GM12875 (cell line): ENCODE measurements at regions not wholly inside any gene's neighbourhood (a gene's known extent, or its start where the extent isn't known, plus 50 kb on each side); places are given as distances from the start of the nearest gene placed in this dataset.

Source experiments
- H3K4me3 ChIP-seq: one replicate; pipeline ENCODE4 v1.5.1; 2011; ENCODE audit warnings: low read depth, low read length, control low read depth
- TF ChIP-seq, protein P1 (sequence below): IDR thresholded peaks from 2 replicates; pipeline ENCODE4 v1.5.1; 2011; ENCODE audit warnings: low read depth, mild to moderate bottlenecking, control low read depth, inconsistent platforms, low read length, moderate library complexity, borderline replicate concordance; ENCODE audit not compliant: insufficient read depth

DNA sequence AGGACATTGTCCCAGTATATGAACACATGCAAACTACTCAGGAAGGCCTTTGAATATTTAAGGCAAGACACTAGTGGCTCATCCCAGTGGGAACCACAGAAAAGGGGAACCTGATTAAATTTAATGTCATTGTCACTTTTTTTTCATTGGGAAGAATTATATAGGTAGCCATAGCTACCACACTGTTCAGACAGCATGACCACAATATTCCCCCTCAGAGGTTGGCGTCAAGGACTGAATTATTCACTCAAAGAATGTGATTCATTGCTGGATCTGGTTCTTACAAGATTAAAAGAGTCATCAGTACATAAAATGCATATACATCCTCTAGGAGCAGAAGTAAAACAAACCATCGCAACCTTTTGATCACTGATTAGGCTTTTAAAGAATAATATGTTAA, 92.0 kb upstream of the SMARCAD1 start:
- no peak overlapping the region for H3K4me3 ChIP-seq
- TF ChIP-seq, protein P1, sequence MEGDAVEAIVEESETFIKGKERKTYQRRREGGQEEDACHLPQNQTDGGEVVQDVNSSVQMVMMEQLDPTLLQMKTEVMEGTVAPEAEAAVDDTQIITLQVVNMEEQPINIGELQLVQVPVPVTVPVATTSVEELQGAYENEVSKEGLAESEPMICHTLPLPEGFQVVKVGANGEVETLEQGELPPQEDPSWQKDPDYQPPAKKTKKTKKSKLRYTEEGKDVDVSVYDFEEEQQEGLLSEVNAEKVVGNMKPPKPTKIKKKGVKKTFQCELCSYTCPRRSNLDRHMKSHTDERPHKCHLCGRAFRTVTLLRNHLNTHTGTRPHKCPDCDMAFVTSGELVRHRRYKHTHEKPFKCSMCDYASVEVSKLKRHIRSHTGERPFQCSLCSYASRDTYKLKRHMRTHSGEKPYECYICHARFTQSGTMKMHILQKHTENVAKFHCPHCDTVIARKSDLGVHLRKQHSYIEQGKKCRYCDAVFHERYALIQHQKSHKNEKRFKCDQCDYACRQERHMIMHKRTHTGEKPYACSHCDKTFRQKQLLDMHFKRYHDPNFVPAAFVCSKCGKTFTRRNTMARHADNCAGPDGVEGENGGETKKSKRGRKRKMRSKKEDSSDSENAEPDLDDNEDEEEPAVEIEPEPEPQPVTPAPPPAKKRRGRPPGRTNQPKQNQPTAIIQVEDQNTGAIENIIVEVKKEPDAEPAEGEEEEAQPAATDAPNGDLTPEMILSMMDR = no peak

DNA sequence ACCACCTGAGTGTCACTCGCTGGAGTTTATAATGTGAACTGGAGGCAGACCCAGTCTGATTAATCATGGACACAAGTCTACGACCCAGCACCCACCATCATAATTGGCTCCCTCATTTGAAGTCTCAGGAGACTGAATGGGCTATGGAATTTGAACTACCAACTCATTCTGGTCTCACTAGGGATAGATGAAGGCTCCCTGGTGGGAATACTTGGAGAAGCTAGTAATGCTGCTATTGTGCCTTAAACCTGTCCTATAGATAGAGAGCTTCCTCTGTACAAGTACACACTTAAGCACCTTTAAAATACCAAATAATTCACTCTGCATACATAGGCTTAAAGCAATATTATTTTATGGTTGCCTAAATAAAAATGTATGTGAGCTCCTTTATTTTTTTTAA, 90.8 kb upstream of the SMARCAD1 start:
- H3K4me3 ChIP-seq = no peak overlapping the region
- TF ChIP-seq, protein P1 = no peak

DNA sequence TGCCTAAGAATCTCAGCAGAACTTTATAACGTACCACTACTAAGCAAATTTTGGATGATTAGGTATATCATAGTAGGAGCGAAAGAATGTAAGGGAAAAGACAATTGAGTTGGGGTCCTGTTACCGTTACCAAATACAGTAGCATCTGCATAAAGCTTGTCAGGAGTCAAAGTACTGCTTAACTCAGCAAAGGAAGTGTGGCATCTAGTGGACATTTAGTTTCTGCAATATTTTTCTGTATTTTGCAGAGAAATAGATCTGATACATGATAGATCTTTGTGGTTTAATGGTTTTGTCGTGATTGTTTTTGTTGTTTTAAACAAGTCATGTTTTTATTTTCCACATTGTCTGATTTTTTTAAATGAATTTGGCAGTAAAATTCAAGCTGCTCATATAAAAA, 81.0 kb upstream of the SMARCAD1 start:
- TF ChIP-seq, protein P1 = no peak
- H3K4me3 ChIP-seq = no peak overlapping the region

DNA sequence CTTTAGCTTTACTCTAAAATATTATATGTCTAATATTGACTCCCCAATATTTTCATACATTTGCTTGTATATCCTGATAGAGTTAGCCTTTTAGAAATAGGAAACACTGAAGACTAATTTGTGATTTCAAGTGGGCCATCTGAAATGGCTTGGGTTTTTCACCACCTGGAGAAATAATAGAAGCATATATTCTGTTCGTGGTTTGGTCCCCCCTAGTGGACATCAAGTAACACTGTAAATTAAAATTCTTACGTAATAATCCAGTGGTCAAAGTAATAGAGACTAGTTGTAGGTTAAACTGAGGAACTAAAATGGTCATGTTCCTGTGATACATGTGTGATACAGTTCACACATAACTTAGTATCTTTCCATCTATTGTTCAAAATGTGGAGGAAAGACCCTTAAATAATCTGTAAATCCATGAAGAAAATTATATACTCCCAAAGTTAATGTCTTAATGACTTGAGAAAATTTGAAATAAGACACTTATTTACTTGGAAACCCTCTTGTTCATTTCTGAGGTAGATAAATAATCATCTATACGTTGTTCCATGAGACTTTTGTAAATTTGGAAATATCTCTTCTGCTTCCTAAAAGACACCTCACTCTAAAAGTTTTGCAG, 79.8 kb upstream of the SMARCAD1 start:
- TF ChIP-seq, protein P1 = peak; percentile 23; the same call in 1 of the 2 replicates
- H3K4me3 ChIP-seq = no peak overlapping the region

DNA sequence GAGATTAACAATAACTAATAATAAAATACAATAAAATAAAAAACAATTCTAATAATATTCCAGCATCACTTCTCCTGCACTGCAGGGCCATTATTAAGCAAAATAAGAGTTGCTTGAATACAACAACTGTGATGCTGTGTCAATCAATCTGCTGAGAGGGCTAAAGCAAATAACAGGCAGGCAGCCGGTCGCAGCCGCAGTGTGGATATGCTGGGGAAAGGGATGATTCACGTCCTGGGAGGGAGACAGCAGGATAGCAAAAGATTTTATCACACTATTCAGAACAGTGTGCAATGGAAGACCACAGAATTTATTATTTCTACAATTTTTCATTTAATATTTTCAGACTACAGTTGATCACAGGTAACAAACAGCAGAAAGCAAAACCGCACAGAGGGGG, 76.5 kb upstream of the SMARCAD1 start:
- no peak overlapping the region for H3K4me3 ChIP-seq
- TF ChIP-seq, protein P1 = no peak

DNA sequence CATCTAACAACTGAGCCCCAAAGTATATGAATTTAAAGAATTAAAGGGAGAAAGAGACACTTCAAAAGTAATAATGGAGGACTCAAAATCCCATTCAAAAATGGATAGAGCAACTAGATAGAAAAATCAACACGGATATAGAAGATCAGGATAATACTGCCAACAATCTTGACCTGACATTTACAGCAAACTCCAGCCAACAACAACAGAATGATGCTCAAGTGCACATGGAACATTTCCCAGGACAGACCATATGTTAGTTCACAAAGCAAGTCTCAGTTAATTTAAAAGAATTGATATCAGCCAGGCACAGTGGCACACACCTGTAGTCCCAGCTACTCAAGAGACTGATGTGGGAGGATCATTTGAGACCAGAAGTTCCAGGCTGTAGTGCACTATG, 72.0 kb upstream of the SMARCAD1 start:
- H3K4me3 ChIP-seq = no peak overlapping the region
- TF ChIP-seq, protein P1 = no peak

DNA sequence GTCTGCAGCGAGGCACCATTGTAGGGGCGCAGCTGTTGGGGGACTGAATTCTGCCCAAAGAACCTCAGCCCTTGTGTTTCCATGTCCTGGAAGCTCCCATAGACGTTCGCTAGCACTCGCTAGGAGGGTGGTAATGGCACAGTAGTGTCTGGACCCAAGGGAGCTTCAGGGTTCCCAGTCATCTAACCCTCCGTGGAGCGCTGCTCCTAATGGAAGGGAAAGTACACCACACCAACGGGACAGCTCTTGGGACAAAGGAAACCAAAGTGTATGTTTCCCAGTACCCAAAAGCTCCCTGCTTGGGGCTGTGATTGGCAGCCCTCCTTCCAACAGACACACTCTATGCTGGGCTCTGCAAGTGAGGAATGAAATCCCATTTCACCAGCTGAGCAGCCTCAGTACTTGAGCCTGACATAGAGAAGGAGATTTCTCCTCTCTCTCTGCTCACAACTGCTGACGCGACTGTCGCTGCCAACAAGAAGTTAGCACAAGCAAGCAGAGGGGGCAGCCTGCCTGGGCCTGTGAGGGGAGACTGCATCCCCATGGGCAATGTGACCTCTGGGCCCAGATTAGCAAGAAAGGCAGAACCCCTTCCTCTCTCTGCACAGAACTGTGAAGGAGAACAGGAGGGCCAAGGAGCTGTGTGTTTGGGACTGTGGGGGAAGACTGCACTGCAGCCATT, 67.6 kb upstream of the SMARCAD1 start:
- no peak overlapping the region for H3K4me3 ChIP-seq
- TF ChIP-seq, protein P1 = no peak
